H1 (cell line): ENCODE measurements at regions not wholly inside any gene's neighbourhood (a gene's known extent, or its start where the extent isn't known, plus 50 kb on each side); places are given as distances from the start of the nearest gene placed in this dataset.

Experiments
- CHD7 ChIP-seq: fragments of 300-600 bp; sonication (generic); IDR thresholded peaks from 2 replicates; pipeline ENCODE4 v1.7.1; 2012; ENCODE audit warnings: low read length, moderate library complexity, mild to moderate bottlenecking, inconsistent platforms; ENCODE audit not compliant: insufficient replicate concordance
- CTCF ChIP-seq, 3 experiments: IDR thresholded peaks; 1 replicate in 2 of 3; 2 replicates in 1 of 3; pipeline versions ENCODE4 v1.5.1 to v1.6.1; 2011; ENCODE audit warnings: low read length in 3 of 3, mild to moderate bottlenecking in 3 of 3, inconsistent platforms in 2 of 3, low read depth in 1 of 3, moderate library complexity in 1 of 3; ENCODE audit not compliant: insufficient read depth in 1 of 3; ENCODE audit errors: control extremely low read depth in 1 of 3
- JUND ChIP-seq: IDR thresholded peaks from 2 replicates; pipeline ENCODE4 v1.6.1; 2011; ENCODE audit warnings: mild to moderate bottlenecking, improper control_type of control experiment, low read length
- MAX ChIP-seq: IDR thresholded peaks from 2 replicates; pipeline ENCODE4 v1.6.1; 2012; ENCODE audit warnings: inconsistent platforms
- PHF8 ChIP-seq: fragments of 200-600 bp; sonication (generic); conservative IDR thresholded peaks from 2 replicates; pipeline ENCODE4 v1.7.1; 2012; ENCODE audit warnings: low read depth, mild to moderate bottlenecking, inconsistent platforms, low read length, moderate library complexity
- POLR2A ChIP-seq, 2 experiments: IDR thresholded peaks; 1 replicate in 1 of 2; 2 replicates in 1 of 2; pipeline ENCODE4 v1.6.1; 2011; ENCODE audit warnings: low read depth in 2 of 2, low read length in 2 of 2, mild to moderate bottlenecking in 2 of 2; ENCODE audit errors: control extremely low read depth in 1 of 2
- POLR2AphosphoS5 ChIP-seq: IDR thresholded peaks from 2 replicates; pipeline ENCODE4 v1.6.1; 2011; ENCODE audit warnings: low read depth, low read length
- RAD21 ChIP-seq, 2 experiments: IDR thresholded peaks in 1 of 2; conservative IDR thresholded peaks in 1 of 2; 2 replicates each; pipeline ENCODE4 v1.6.1; 2011; ENCODE audit warnings: low read depth in 2 of 2, low read length in 2 of 2, improper control_type of control experiment in 1 of 2, inconsistent platforms in 1 of 2, mild to moderate bottlenecking in 1 of 2, moderate library complexity in 1 of 2
- SIN3A ChIP-seq, 2 experiments: IDR thresholded peaks in 1 of 2; conservative IDR thresholded peaks in 1 of 2; 2 replicates each; pipeline ENCODE4 v1.6.1; 2011 to 2012; ENCODE audit warnings: low read length in 2 of 2, improper control_type of control experiment in 1 of 2, low read depth in 1 of 2, mild to moderate bottlenecking in 1 of 2
- SRF ChIP-seq: IDR thresholded peaks from 2 replicates; pipeline ENCODE4 v1.6.1; 2011; ENCODE audit warnings: mild to moderate bottlenecking, low read depth, low read length, moderate library complexity
- SUZ12 ChIP-seq: fragments of 200-600 bp; sonication (generic); IDR thresholded peaks from 2 replicates; pipeline ENCODE4 v1.6.1; 2012; ENCODE audit warnings: mild to moderate bottlenecking, inconsistent platforms, low read length, moderate library complexity, mixed read lengths
- TAF1 ChIP-seq: IDR thresholded peaks from 2 replicates; pipeline ENCODE4 v1.6.1; 2011; ENCODE audit warnings: mild to moderate bottlenecking, low read depth, low read length
- ZNF274 ChIP-seq: IDR thresholded peaks from 2 replicates; pipeline ENCODE4 v1.7.0; 2012; ENCODE audit warnings: low read length, borderline replicate concordance; ENCODE audit errors: extremely low read depth

DNA sequence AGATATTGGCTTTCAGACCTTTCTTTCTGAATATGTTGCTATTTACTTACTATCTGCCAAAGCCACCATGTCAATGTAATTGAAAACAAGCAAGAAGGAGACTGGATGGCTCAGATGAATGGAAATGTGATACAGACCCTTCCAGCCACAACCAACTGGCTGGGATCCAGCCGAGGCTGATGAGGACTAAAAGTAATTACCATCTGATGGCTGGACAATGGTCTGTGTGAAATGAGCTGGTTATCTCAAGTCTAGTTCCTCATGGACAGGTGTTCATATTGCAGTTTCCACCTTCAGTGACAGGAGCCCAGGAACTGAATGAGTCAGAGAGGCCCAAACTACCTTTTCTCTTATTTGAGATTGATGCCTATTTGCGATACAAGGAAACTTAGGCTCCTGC lies 267.5 kb downstream of the GATA3 start:
- TF ChIP-seq SRF (no peak), POLR2A (IDR thresholded peaks at IDR 0.05; ENCODE audit: control extremely low read depth in 1 of 2, low read depth in 2 of 2, low read length in 2 of 2) (no peak), CTCF (IDR thresholded peaks at IDR 0.05; ENCODE audit: control extremely low read depth in 1 of 3, insufficient read depth in 1 of 3, low read depth in 1 of 3, low read length in 3 of 3) (no peak), JUND (no peak), RAD21 (IDR thresholded peaks at IDR 0.05 in 1 of 2, conservative IDR thresholded peaks at IDR 0.05 in 1 of 2; ENCODE audit: low read depth in 2 of 2, low read length in 2 of 2) (no peak), ZNF274 (no peak), CHD7 (no peak), SUZ12 (no peak), POLR2AphosphoS5 (no peak), PHF8 (no peak), TAF1 (no peak), SIN3A (conservative IDR thresholded peaks at IDR 0.05 in 1 of 2, IDR thresholded peaks at IDR 0.05 in 1 of 2; ENCODE audit: low read depth in 1 of 2, low read length in 2 of 2) (no peak), MAX (no peak)
